ENCODE measurements at regions not wholly inside any gene's neighbourhood (a gene's known extent, or its start where the extent isn't known, plus 50 kb on each side); places are given as distances from the start of the nearest gene placed in this dataset.

- peak; percentile 4 for DNase-seq
Measured at GRCh38 chr14:42459171-42459685, 852.6 kb downstream of the LRFN5 start.

GRCh38 chr14:42441615-42442014, 834.9 kb downstream of the LRFN5 start:
- DNase-seq: no peak

GRCh38 chr14:42437809-42438208, 831.1 kb downstream of the LRFN5 start:
- DNase-seq: no peak

- DNase-seq: no peak
Measured at GRCh38 chr14:42429401-42429800, 822.7 kb downstream of the LRFN5 start.

GRCh38 chr14:42428996-42429395, 822.3 kb downstream of the LRFN5 start:
- no peak for DNase-seq

- DNase-seq: no peak
Measured at GRCh38 chr14:42424501-42424900, 817.8 kb downstream of the LRFN5 start.

- no peak for DNase-seq
Measured at GRCh38 chr14:42421377-42422078, 814.9 kb downstream of the LRFN5 start.

- DNase-seq: no peak
Measured at GRCh38 chr14:42420071-42420470, 813.4 kb downstream of the LRFN5 start.

GRCh38 chr14:42407153-42407552, 800.5 kb downstream of the LRFN5 start:
- no peak for DNase-seq

- DNase-seq: no peak
Measured at GRCh38 chr14:42391146-42391834, 784.6 kb downstream of the LRFN5 start.

GRCh38 chr14:42378880-42379279, 772.2 kb downstream of the LRFN5 start:
- DNase-seq: peak; percentile 5

- peak; percentile 3 for DNase-seq
Measured at GRCh38 chr14:42378274-42378673, 771.6 kb downstream of the LRFN5 start.

GRCh38 chr14:42374332-42374731, 767.7 kb downstream of the LRFN5 start:
- DNase-seq: no peak

- no peak for DNase-seq
Measured at GRCh38 chr14:42370056-42370455, 763.4 kb downstream of the LRFN5 start.

- DNase-seq: no peak
Measured at GRCh38 chr14:42368234-42368633, 761.6 kb downstream of the LRFN5 start.

GRCh38 chr14:42353315-42353714, 746.6 kb downstream of the LRFN5 start:
- no peak for DNase-seq

- no peak for DNase-seq
Measured at GRCh38 chr14:42335918-42336317, 729.2 kb downstream of the LRFN5 start.

- no peak for DNase-seq
Measured at GRCh38 chr14:42334931-42335330, 728.3 kb downstream of the LRFN5 start.

GRCh38 chr14:42323426-42323825, 716.8 kb downstream of the LRFN5 start:
- no peak for DNase-seq

- DNase-seq: no peak
Measured at GRCh38 chr14:42322531-42323284, 716.0 kb downstream of the LRFN5 start.

GRCh38 chr14:42319996-42320395, 713.3 kb downstream of the LRFN5 start:
- no peak for DNase-seq

- peak; percentile 64 for DNase-seq
Measured at GRCh38 chr14:42316693-42317092, 710.0 kb downstream of the LRFN5 start.

- no peak for DNase-seq
Measured at GRCh38 chr14:42311876-42312275, 705.2 kb downstream of the LRFN5 start.

Measured in NCI-H69 (cell line).